NCI-H524 (cell line): ENCODE measurements at regions not wholly inside any gene's neighbourhood (a gene's known extent, or its start where the extent isn't known, plus 50 kb on each side); places are given as distances from the start of the nearest gene placed in this dataset.
A peak's percentile ranks its signal among the peaks of the same experiment; 100 is the strongest.

ENCODE experiments used
- DNase-seq, 2 experiments: peaks; one replicate each; lab custom pipeline; 2025; lab: John Stamatoyannopoulos, UW

DNA sequence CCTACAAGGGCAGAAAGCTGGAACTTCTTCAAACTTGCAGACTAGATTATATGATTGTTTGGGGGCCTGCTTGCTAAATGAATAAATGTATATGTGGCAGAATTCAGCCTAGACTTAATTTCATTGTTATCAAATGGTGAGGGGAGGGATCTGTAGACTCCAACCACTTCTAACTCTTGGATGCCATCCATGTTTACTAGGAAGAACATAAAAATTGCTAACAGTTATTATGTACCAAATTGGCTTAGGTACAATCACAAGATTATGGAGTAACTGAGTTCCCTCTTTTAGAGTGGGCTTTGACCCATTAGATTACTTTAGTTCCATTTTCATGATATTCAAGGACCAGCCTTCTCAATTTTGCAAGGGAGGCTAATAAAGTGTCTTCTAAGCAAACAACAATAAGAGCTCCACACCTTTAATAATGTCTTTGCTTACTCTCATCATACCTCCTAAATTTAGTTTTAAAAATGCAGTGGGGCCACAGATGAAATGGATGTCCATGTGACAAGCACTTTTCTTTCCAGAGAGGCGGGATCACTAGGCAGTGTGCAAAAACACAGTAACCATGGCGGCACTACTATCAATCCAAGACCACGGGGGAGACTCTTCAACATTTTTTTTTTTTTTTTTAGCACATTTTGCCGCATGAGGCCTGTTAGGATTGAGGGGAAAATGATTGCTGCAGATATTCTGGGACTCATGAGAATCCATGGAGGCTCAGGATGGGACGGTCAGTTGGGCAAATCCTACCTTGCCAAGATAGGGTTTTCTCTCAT lies 217.6 kb upstream of the SPRED2 start:
- DNase-seq = no peak

DNA sequence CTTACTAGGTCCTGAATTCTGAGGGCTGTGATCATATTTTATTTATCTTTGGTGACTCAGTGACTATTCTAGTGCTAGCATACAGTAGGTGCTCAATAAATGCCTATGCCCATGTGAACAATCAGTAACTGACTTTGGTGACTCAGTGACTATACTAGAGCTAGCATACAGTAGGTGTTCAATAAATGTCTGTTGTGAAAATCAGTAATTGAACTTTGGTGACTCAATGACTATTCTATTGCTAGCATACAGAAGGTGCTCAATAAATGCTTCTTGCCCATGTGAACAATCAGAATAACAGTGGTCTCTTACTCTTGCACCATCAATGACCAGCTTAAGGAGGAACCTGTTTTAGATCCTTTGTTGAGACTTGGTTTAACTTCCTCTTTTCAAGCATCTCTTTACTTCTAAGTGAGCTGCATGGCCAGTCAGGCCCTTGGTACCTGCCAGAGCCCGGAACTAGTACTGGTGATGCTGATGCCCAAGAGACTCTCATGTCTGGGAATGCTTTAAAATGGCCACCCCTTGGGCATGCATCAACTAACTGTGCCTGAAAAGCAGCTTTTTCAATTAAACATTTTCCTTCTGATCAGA lies 214.9 kb upstream of the SPRED2 start:
- no peak for DNase-seq

DNA sequence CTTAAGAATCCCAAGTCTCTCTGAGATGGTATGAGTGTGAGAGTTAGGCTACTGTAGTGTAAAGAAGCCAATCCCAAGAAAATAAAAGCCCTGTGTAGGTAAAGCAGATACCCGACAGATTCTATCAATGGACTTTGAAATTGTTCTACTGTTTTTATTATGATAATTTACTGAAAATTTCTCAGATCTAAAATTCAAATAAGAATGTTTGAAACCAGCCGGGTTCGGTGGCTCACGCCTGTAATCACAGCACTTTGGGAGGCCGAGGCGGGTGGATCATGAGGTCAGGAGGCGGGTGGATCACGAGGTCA lies 208.3 kb upstream of the SPRED2 start:
- no peak for DNase-seq

DNA sequence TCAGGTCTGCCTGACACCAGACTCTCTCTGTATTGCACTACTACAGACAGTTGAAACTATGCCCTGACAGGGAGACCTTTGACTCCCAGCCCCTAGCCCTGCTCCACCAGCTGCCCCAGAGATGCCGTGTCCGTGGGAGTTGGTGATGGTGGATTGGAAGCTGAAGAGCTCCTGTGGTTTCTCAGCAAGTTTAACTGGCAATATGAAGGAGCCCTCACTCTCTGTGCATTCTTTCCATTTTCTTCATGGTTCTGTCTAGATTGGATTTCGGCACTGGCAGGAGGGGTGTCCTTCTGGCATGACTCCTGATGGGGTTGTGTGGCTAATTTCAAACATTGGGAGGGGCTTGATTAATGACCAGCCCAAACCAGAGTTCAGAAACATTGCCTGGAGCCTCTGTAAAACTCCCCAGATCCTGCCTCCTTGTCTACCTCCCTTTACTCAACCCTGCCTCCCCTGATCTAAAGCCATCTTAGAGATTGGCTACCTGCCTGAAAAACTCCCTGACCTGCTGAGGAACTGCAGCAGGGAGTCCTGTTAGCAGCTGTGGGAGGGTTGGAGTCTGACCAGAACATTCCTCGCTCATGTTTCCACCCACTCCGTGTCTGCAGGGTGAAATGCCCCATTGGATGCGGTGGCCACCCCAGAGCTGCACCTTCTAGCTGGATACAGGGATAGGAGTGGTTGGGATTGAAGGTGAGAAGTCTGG lies 206.9 kb upstream of the SPRED2 start:
- DNase-seq = no peak

DNA sequence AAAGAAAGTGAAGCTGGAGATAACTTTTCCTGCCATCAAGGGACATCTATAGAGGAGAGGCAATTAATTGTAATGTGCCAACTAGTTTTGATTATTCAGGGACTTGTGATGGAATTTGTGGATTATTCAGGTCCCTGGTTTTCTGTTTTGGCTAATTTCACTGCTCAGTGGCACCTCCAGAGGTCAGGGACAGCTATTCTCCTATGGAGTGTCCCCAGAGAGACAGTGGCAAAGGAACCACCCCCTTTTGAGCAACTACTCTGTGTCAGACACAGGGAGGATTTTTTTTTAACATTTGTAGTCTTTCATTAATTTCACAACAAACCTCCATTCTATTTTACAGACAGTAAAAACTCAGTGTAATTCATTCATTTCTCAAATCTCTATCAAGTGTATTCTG lies 206.0 kb upstream of the SPRED2 start:
- DNase-seq = no peak

DNA sequence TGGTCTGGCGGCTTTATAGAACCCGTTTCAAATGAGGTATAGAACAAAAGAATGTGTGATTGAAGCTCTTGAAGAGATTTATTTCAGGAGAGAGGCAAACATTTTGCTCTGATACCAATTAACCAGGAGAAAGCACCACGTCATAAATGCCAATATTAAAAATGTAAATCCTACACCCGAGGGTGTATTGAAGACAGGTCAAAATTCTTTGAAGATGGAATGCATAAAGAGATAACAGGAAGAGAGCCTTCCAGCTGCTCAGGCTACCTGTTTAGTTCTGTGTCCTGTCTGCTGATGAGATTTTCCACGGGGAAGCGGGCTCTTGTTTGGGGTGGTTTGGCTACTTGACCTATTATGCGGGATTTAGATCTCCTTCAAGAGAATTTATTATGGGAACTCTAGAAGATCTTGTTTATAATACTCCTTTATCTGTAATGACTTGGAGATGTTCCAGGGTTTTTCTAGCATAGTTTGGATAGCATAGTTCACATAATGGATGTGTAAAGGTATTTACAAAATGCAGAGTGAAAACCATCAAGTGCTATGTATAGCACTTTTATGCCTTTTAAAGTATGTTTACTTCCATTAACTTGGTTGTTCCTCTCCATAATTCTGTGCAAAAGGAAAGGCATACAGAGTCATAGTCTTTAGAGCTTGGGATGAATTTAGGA lies 204.5 kb upstream of the SPRED2 start:
- peak in 1 of 2 experiments; percentile 33 for DNase-seq

DNA sequence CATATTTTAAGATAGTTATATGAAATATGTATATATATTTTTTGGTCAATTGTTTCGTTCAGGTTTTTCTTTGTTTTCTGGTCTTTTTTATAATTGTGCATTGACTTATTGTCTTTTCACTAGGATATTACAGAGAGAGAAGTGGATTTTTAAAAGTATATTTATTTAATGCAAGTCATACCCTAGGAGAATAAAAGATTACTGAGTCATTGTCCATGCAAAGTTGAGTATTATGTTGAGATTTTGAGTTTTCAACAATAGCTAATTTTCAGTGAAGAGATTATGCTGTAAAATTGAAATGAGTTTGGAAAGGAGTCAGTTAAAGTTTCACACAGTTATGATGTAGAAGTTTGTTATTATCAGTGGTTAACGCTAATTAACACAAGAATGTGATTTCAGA lies 203.6 kb upstream of the SPRED2 start:
- no peak for DNase-seq

DNA sequence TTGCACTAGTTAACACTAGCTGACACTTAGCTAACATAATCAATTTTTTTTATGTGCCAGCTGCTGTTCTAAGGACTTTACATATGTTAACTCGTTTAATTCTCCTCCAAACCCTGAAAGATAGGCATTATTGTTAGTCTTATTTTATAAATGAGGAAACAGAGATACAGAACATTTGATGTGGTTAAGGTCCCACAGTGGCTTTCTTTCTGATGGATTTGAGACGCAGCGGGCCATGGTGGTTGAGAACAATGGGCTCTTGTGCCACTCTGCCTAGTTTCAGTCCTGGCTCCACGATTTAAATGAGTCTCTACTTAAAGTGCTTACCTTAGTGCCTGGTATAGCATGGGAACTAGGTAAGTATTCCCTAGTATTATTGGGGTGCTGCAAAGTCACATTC lies 201.9 kb upstream of the SPRED2 start:
- peak in 1 of 2 experiments; percentile 28 for DNase-seq

DNA sequence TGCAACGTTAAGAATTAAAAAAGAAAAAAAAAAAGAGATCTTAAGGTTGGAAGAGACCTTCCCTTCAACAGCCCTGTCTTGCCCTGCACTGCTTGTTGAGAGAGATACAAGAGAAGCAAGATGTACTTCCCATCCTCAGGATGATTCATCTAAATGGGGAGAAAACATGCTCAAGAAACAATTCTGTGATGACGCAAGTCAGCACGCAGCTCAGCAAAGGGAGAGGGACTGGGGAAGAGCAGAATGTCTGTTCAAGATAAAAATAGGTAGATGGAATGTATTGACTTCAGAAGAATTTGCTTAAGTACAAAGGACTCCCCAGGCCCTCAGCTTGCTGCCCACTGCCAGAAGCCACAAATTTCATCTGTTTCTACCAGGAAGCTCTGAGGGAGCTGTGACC lies 198.2 kb upstream of the SPRED2 start:
- no peak for DNase-seq

DNA sequence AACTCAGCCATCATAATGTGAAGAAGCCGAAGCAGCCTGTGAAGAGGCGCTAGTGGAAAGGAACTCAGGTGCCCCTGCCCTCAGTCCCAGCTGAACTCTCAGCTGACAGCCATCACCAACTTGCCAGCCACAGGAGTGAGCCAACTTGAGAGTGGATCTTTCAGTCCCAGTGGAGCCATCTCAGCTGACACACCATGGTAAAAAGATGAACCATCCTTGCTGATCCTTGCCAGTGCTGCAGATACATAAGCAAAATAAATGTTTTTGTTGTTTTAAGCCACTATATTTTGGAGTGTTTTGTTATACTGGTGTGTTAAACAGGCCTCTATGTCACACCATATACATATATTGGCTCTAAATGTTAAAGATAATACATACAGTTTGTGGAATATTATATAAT lies 195.8 kb upstream of the SPRED2 start:
- DNase-seq = no peak

DNA sequence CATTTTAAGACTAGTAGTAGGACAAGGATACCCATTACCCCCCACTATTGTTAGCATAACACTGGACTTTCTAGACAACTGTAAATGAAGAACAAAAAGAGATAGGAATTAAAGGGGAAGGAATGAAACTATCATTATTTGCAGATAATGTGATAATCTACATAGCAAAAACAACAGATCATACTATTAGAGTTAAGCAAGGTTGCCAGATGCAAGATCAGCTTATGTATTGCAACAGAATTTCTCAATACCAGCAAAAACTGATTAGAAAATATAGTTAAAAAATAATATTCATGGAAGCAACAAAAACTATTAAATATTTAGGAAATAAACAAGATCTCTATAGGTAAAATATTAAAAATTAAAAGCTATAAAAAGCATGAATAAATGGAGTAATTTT lies 194.4 kb upstream of the SPRED2 start:
- no peak for DNase-seq

DNA sequence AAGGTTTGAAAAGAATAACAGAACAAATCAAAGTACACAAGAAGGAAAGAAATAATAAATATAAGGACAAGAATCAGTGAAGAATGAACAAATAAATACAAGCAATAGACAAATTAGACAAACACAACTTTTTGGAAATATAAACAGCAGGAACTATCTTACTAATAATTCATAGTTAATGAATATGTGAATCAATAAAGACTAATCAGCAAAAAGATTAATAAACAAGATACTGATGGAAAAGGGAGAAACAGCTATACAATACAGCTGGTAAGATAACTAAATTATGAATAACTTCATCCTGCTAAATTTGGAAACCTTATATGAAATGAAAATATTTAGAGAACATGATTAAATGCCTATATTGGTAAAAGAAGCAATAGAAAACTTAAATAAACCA lies 193.6 kb upstream of the SPRED2 start:
- no peak for DNase-seq

DNA sequence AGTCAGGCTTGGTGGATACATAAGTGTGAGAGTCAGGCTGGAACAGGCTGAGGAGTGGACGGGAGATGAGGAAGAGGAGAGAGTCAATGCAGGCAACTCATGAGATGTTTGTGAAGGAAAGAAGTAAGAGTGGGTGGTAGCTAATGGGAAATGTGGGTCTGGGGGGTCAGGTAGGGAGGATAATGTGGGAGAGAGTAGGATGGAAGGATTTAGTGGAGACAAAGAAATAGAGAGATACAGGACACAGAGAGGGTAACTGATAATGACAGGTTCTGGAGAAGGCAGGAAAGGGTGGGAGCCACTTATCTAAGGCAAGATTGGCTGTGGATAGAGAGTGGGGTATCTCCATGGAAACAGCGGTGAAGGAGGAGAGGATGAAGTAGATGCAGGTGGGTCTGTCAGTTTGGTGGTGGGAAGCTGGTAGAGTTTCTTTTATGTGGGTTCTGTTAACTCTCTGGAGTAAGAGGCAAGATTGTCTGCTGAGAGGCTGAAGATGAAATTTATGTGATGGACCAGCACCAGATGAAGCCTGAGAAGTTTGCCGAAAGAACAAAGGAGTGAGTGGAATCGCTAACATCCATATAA lies 190.6 kb upstream of the SPRED2 start:
- no peak for DNase-seq

DNA sequence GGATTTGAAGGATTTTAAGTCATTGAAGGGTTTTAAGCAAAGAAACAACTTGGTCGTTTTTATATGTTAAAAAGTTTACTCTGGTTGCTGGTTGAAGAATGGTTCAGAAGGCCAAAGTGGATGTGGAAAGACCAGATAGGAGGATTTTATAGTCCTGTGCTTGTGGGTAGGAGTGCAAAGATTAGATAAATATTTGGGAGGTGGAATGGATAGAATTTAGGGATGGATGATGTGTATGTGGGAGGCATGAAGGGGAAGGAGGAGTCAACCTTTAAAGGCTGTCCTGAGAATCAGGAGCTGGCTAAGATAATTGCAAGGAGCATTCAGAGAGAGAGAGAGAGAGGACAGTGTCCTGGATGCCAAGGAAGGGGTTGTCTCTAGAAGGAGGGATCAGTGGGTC lies 190.1 kb upstream of the SPRED2 start:
- DNase-seq = no peak

DNA sequence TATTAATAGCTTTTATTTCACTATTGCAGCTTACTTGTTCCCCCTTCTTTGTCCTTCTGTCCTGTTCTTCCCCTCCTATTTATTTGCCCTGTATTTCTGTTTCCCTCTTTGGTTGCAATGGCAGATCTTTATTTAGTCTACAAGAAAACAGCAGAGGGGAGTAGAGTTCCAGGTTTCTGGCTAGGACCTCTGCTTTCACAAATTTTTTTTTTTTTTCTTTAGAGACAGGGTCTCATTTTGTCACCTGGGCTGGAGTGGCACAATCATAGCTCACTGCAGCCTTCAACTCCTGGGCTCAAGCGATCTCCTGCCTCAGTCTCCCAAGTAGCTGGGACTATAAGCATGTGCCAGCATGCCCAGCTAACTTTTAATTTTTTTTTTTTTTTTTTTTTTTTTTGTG lies 188.1 kb upstream of the SPRED2 start:
- no peak for DNase-seq

DNA sequence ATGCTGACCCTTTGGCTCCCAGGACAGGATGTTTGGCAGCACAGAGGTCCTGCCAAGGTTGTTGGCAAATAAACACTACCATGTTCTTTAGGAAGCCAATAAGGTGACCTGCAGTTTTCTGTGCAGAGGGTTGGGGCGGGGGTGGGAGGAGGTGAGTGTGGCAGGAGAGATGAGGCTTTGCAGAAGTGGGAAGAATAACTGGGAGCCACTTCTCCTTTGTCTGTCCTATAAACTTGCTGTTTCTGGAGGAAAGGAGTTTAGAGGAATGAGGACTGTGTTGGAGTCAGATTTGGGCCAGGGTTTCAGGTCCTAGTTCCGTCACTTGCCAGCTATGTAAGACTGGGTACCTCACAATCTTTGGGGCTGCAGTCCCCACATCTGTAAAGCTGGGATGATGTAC lies 187.6 kb upstream of the SPRED2 start:
- no peak for DNase-seq

DNA sequence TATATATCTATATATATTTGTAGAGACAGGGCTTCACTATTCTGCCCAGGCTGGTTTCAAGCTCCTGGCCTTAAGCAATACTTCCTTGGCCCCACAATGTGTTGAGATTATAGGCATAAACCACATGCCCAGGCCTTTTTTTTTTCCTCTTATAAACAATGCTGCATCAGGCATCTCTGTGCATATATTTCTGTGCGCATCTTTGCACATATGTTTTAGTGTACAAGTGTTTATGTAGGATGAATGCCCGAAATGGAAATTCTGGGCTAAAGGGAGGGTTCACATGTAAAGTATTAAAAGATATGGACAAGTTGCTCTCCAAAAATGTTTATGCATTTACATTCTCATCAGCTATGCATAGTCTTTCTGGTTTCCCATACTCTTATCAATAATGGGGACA lies 183.2 kb upstream of the SPRED2 start:
- no peak for DNase-seq

DNA sequence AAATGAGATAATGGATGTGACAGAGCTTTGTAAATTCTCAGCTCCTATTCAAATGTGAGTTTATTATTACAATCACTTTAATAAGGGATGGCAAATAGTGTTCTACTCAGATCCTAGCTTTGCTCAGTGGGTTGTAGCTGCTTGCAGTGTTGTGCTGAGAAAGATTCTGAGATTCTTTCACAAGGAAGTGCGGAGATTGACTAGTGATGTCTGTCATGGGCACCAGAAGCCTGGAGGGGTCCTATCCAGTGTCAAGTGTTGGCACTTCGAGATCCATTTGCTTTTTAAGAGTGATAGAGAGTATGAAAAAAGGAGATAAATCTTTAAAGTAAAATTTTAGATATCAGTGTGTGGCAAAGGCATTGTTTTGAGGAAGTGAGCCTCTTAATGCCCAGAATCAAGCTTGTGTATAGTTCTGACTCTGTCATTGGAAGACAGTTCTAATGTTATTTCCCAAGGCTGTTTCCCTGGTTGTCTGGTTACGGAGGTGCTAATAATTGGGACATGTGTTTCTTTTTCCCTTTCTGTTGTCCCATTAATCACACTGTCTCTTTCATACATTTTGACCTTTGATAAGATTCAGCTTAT lies 181.7 kb upstream of the SPRED2 start:
- DNase-seq = no peak

DNA sequence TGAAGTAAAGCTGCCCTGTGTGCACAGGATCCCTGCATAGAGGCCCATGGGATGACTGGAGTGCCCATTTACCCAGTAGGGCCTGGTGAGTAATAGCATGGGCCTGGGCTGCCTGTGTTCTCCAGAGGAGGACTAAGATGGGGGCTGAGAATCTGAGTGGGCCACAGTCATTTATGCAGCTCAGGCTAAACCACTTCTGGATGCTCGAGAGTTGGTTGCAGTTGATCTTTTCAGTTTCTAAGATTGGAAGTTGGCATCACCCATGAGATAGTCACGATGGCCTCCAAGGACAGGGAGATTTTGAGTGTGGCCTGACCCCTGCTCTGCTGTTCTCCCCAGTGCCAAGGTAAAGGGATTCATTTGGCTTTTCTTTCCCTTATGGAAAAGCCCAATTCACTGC lies 179.1 kb upstream of the SPRED2 start:
- no peak for DNase-seq

DNA sequence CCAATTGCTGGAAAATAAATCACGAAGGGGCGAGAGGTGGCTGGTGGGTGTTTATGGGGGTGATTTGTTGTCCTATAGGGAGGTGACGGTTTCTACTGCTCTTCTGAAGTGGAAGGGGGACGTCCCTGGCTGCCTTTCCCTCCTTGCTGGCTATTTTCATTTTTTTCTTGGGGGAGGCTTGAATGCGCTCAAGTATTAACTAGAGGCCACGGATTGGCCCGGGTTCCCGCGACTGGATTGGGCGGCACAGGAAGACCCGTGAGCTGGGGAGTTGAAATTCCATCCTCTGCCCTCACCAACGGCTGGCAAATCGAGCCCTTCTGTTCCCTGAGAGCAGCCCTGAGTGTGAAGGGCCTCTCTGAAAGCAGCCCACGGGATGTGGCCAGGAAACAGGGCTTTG lies 176.5 kb upstream of the SPRED2 start:
- no peak for DNase-seq

DNA sequence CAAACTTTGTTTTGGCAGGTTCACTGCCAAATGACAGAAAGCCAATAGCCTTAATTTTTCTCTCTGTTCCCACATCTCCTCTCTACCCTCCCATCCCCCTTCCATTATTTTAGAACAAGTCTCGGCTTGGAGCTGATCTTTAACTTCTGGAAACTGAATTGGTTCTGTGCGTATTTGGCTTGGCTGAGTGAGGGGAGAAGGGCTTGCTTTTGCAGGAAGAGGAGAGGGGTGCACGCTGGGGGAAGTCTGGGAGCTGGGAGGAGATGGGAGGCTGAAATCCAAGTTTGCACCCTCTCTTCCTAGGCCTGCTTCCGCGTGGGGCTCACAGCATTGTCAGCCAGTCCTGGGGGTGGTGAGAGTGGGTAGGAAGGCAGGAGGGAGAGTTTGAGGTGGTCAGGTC lies 176.1 kb upstream of the SPRED2 start:
- DNase-seq = no peak

DNA sequence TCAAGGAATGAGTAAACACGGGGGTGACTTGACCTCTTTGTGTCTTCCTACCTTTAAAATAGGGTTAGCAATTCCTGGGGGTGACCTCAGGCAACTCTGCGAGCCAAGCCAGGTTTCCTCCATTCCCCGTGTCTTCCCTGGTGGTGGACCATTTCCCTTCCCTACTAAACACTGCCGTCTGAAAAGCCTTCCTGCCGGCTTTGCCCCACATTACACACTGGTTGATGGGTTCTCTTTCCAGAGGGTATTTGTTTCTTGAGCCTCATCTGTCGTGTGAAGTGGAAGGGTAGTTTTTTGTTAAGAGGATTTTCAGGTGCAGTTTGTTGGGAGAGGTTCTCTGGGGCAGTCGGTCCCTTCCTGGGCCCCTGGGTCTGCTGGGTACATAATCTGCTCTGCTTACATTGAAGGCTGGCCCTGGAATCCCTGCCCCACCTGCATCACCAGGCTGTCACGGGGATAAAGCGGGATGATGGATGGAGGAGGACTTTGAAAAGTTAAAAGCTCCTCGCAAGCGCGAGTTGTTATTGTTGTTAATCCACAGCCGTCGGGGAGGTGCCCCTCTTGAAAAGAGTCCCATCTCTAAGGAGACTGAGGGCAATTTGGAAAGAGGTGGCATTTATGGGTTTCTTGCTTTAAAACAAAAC lies 175.4 kb upstream of the SPRED2 start:
- DNase-seq = peak in 1 of 2 experiments; percentile 27
